NCI-H1694 treated with DMSO at 0.1 percent for 48 hours (cell line): ENCODE measurements at regions not wholly inside any gene's neighbourhood (a gene's known extent, or its start where the extent isn't known, plus 50 kb on each side); places are given as distances from the start of the nearest gene placed in this dataset.
"Not testable (repeated sequence)": the region's sequence is repeated elsewhere in the genome, so short reads cannot be mapped to it uniquely, and the experiment has no call there.

Experiments
- DNase-seq: peaks from one replicate; lab custom pipeline; 2025; lab: John Stamatoyannopoulos, UW

GRCh38 chr1:206312274-206312665, 108.9 kb downstream of the SRGAP2 start:
- not testable (repeated sequence) for DNase-seq

DNA sequence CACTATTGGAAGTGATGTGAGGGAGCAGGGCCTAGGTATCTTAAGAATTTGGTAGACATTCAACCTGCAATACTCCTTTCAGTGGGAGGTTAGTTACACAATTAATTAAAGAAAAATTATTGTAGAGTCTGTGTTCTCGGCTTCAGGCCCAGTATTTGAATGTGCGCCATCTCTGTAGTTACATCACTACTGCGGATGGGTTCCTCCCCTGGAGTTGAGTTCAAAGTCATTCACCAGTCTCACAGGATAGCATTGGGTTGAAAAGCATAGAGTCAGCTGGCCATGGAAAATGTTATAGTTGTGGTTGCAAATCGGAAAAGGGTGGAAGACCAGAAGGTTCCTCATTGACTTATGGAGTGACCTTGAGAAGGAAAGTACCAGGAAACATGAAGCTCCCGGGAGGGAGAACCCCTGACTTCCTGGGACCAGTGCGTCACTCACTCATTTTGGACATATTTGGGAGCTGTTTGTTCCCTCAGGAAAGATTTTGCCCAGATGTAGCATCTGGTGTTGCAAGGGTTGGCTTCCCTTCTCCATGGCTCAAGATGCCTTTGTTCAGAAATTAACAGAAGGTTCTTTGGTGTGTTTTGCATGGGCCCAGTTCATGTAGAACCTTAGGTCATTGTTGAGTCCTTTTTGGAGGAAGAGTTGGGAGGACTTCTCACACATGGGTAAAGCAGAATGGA, 111.8 kb downstream of the SRGAP2 start:
- DNase-seq, result not testable (repeated sequence)

GRCh38 chr1:206316901-206317300, 113.6 kb downstream of the SRGAP2 start:
- not testable (repeated sequence) for DNase-seq

DNA sequence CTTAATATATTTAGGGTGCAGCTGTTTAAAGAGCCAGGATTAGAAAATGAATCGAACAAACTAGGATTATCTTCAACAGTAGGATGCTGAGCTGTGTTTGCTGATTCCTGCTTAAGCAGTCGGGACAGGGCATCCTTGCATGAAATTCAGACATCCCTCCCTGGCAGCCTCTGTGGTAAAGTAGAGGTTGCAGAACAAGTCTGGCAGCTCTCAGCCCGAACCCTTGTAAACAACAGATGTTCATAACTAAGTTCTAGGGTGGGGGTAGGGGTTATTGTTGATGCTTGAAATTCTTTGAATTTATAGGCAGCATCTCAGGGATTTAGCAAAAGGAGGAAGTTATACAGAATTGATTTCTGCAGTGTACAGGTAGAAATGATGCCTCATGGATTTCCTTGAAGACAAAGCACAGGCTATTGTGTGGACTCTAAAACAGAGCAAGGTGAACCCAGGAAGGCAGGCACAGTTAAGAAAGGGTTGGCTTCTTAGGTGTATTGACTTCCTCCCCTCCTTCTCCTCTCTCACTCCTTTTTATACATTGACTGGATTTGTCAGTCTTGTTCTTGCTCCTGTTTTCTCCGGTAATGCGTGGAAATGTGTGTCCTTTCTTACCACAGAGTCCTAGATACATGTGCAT, 114.7 kb downstream of the SRGAP2 start:
- not testable (repeated sequence) for DNase-seq

- DNase-seq, result not testable (repeated sequence)
These were observed 116.9 kb downstream of the SRGAP2 start for GRCh38 chr1:206320227-206320626.

GRCh38 chr1:206326159-206326939, 123.0 kb downstream of the SRGAP2 start:
- DNase-seq, result not testable (repeated sequence)

DNA sequence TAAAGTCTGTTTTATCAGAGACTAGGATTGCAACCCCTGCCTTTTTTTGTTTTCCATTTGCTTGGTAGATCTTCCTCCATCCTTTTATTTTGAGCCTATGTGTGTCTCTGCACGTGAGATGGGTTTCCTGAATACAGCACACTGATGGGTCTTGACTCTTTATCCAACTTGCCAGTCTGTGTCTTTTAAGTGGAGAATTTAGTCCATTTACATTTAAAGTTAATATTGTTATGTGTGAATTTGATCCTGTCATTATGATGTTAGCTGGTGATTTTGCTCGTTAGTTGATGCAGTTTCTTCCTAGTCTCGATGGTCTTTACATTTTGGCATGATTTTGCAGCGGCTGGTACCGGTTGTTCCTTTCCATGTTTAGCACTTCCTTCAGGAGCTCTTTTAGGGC, 128.3 kb downstream of the SRGAP2 start:
- not testable (repeated sequence) for DNase-seq

DNA sequence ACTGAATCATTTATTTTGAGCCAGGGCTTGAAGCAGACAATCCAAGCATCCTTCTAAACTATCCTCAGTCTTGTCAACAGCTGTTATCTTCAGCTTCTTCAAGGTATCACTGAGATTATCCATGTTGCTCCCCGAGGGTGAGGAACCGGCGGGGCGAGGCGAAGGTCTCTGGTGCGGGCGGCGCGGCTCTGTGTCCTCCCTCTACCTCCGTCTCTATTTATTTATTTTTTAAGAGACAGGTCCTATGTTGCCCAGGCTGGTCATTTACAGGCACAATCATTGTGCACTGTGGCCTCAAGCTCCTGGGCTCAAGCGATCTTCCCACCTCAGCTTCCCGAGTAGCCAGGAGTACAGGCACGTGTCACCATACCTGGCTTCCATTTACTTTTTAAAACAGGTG, 130.0 kb downstream of the SRGAP2 start:
- not testable (repeated sequence) for DNase-seq

DNA sequence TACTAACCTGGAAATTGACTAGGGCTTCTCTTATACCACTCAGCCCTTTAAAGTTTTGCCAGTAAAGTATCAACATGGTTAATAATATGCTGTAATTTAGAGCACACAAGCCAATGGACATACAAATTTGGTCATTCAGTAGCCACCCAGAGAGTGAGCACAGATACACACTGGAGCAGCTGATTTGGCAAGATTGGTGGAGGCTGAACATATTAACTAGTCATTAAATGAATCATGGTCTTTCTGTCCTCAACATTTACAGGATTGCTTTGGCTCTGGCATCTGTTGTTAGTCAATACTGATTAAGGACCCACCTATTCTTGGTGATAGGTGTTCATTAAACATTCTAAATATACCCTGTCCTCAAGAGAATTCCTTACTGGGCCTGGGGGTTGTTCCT, 130.6 kb downstream of the SRGAP2 start:
- not testable (repeated sequence) for DNase-seq

DNA sequence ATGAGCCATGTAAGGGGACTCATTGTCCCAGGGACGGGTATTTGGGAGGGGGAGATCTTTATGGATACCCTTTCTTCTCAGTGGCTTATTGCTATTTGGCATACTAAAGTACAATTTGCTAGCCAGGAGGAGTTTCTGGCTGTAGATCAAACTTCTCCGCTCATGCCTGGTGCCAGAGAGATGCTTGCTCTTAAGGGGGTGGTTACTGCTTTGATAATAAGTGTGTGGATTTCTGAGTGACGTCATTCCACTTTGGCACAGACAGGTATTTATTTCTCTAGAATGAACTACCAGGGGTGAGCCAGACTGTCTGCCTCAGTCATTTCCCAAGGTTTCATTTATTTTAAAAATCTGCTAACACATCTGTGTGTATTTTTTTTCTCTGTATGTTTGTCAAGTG, 131.1 kb downstream of the SRGAP2 start:
- DNase-seq, result peak; percentile 41

GRCh38 chr1:206335162-206335561, 131.8 kb downstream of the SRGAP2 start:
- DNase-seq, result not testable (repeated sequence)

DNA sequence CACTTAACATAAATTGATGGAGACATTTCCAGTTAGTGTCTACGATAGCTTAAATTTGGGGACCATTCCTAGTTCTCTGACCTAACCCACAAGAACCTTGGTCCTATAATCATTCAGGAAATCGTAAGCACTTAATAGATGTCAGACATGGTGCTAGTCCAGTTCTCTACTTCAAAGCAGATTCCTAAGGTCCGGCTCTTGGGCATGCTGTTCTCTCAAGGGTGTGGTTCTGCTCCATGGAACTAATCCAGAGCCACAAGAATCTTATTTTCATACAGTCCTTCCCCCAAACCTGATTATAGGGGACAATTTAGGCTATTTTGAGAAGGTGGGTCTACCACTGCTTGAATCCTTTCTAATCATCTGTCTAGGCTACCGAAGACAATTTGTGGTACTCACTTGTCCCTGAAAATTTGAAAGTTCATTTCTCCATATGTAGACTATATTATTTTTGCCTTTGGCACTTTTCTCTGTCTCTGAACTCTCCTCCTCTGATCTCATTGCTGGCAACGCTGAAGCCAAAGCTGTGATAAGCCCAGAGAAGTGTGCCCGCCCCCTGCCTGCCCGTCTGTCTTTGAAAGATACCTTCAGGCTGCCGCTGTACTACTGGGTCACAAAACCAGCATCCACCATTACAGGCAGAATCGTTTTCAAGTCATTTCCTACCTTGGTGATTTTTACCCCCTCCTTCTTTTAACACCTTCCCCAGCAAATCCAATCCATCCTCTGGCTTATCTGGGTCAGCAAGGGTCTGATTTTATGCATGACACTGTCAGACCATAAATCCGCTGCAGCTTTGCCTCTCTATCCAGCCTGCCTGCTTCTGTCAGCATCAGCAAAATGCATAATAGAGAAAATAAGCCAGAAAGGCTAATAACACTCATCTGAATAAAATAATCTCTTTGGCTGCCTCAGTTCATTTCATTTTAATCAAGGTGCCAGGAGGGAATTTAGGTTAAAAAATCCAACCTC, 132.8 kb downstream of the SRGAP2 start:
- DNase-seq, result not testable (repeated sequence)

GRCh38 chr1:206337024-206337423, 133.3 kb upstream of the IKBKE start:
- not testable (repeated sequence) for DNase-seq

GRCh38 chr1:206350493-206351275, 119.6 kb upstream of the IKBKE start:
- not testable (repeated sequence) for DNase-seq

DNA sequence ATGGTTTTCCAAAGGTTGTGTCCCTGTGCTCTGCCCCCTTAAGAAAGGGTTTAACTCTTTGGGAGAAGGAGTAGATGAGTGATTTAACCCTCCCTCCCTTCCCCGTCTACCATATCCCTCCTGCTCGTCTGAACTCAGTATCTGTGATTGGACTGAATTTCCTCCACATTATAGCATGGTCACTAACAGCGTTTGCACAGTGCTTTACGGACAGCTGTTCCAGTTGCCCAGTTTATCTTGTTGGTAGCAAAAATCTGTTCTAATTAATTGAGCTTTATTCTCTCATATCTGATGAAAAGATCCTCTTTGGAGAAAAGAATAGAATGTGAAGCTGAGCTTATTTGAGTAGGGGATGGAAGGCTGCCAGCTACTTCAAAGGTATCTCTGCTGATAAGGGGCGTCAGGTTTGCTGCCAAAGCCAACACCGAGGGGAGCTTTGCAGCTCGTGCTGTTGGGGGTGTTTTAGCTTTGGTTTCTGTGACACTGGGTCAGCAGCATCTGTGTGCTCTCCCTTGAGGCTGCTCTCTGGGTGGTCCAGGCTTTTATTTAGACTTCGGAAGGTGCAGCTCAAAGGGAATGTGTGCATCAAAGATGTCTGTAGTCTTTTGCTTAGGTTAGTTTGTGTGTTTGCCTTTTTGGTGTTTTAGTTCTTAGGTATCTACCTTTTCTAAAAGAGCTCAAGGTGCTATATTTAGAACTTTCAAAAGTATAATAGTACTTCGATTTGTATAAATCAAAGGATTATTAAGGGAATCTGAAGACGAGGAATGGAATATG, 118.8 kb upstream of the IKBKE start:
- DNase-seq, result not testable (repeated sequence)

GRCh38 chr1:206356310-206356709, 114.0 kb upstream of the IKBKE start:
- not testable (repeated sequence) for DNase-seq

GRCh38 chr1:206357962-206358361, 112.3 kb upstream of the IKBKE start:
- DNase-seq, result not testable (repeated sequence)

DNA sequence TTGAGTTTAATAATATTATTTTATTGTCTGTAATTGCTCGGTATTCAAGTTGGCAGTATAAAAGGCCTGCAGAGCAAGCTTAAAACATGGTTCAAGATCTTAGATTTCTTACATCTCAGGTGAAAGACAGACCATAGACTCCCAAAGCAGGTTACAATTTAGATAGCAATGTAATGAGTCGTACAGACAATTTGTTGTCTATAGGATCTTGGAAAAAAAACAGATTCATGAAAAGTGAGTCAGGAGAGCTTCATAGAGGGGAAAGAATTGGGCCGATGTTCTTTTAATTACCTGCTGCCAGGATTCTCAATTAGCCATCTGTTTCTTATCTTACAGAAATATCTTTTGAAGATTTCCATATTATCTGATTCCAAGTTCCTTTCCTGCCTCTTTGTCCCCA, 111.5 kb upstream of the IKBKE start:
- DNase-seq, result not testable (repeated sequence)

DNA sequence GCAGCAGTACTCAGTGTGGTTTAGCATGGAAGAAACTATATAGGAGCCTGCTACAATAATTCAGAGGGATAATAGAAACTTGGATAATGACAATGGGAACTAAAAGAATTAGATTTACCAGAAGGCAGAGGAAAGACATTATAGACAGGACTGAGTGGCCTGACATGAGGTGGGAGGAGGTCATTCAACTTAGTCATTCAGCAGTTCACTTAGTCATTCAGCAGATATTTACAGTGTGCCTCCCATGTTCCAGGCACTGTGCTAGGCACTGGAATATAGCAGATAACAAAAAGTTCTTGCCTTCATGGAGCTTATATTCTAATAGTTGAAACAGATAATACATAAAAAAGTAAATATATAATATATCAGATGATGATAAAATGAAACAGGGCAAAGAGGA, 110.9 kb upstream of the IKBKE start:
- not testable (repeated sequence) for DNase-seq

- DNase-seq, result not testable (repeated sequence)
These were observed 108.2 kb upstream of the IKBKE start for GRCh38 chr1:206361978-206362543.
